ENCODE measurements at regions not wholly inside any gene's neighbourhood (a gene's known extent, or its start where the extent isn't known, plus 50 kb on each side); places are given as distances from the start of the nearest gene placed in this dataset.

GRCh38 chr6:132224943-132225342, 176.3 kb downstream of the MOXD1 start:
- ATAC-seq (no peak), DNase-seq (ENCODE audit: low read depth, low spot score) (no peak)
- no peaks in the 10 kb centered on the region for H3K36me3 ChIP-seq (ENCODE audit: control insufficient read depth in 1 of 2, insufficient read depth in 2 of 2, low read length in 2 of 2)
- no peak overlapping the region for H3K27ac ChIP-seq (ENCODE audit: low read depth, low read length)
- ChIA-PET CTCF (no interaction called here), POLR2A (no interaction called here), RAD21 (ENCODE audit: low non-redundant PET in 1 of 2, low total read pairs in 2 of 2, uncharacterized antibody in 2 of 2, unreplicated experiment in 2 of 2) (no interaction called here)
- no peaks in the 10 kb centered on the region for H3K9me3 ChIP-seq (ENCODE audit: control insufficient read depth in 1 of 2, insufficient read depth in 1 of 2, low read depth in 1 of 2, low read length in 2 of 2)
- H3K4me1 ChIP-seq (ENCODE audit: control insufficient read depth in 1 of 2, insufficient read depth in 2 of 2, low read length in 2 of 2): no peaks in the 10 kb centered on the region
- intact Hi-C loops (cut with micrococcal nuclease): no loop called here
- no peak for TF ChIP-seq EGR1 (IDR thresholded peaks at IDR 0.05; ENCODE audit: low read depth)
- no peak for TF ChIP-seq JUND (IDR thresholded peaks at IDR 0.05)
- TF ChIP-seq YY1 (IDR thresholded peaks at IDR 0.05; ENCODE audit: extremely low read depth, insufficient replicate concordance, low read depth, low read length): no peak
- TF ChIP-seq CBX3 (IDR thresholded peaks at IDR 0.05; ENCODE audit: low read depth): no peak
- TF ChIP-seq ELF1 (IDR thresholded peaks at IDR 0.05; ENCODE audit: borderline replicate concordance, low read depth): no peak
- no peak for TF ChIP-seq ZNF274 (IDR thresholded peaks at IDR 0.05; ENCODE audit: low read depth, low read length)
- no peak for TF ChIP-seq ATF3 (IDR thresholded peaks at IDR 0.05)
- TF ChIP-seq CEBPB (IDR thresholded peaks at IDR 0.05; ENCODE audit: low read depth): no peak
- no peak overlapping the region for H2AFZ ChIP-seq (ENCODE audit: low read depth, low read length, poor library complexity, severe bottlenecking)
- H3K27me3 ChIP-seq (ENCODE audit: insufficient read depth, low read length): no peaks in the 10 kb centered on the region
- no peaks in the 10 kb centered on the region for H3K79me2 ChIP-seq (ENCODE audit: insufficient read depth, low read length)
- H4K20me1 ChIP-seq (ENCODE audit: insufficient read depth): no peaks in the 10 kb centered on the region
- H3K9ac ChIP-seq (ENCODE audit: low read length): no peak overlapping the region
- no TSS peak for BruUV-seq (replicated peaks)
- no peaks in the 10 kb centered on the region for H3K9me2 ChIP-seq (ENCODE audit: insufficient read depth)
- H3K4me3 ChIP-seq (replicated peaks in 1 of 2; ENCODE audit: low read depth in 1 of 2, low read length in 2 of 2): no peak overlapping the region
- no peak overlapping the region for H3K4me2 ChIP-seq (ENCODE audit: low read length)

GRCh38 chr6:132220800-132221199, 180.5 kb downstream of the MOXD1 start:
- CTCF ChIA-PET: interaction anchor here (1.6 kb wide), 1 partner anchor 77 kb away, joined by 3 read pairs; no protein-coding TSS in a partner anchor
- POLR2A ChIA-PET: no interaction called here
- intact Hi-C loops (cut with micrococcal nuclease): no loop called here
- H3K9ac ChIP-seq (ENCODE audit: low read length): no peak overlapping the region
- TF ChIP-seq ZFX (IDR thresholded peaks at IDR 0.05) (no peak), YY1 (IDR thresholded peaks at IDR 0.05; ENCODE audit: extremely low read depth, insufficient replicate concordance, low read depth, low read length) (no peak), EZH2phosphoT487 (IDR thresholded peaks at IDR 0.05; ENCODE audit: borderline replicate concordance) (no peak), POLR2AphosphoS5 (IDR thresholded peaks at IDR 0.05; ENCODE audit: low read depth, low read length) (no peak), REST (IDR thresholded peaks at IDR 0.05; ENCODE audit: low read depth) (no peak), ATF3 (IDR thresholded peaks at IDR 0.05) (no peak), RAD21 (IDR thresholded peaks at IDR 0.05; ENCODE audit: low read depth) (no peak), SIN3A (IDR thresholded peaks at IDR 0.05; ENCODE audit: low read depth) (no peak), FOSL1 (IDR thresholded peaks at IDR 0.05; ENCODE audit: low read depth) (no peak)
- no TSS peak for BruUV-seq (replicated peaks)
- H3K36me3 ChIP-seq (ENCODE audit: control insufficient read depth in 1 of 2, insufficient read depth in 2 of 2, low read length in 2 of 2): no peaks in the 10 kb centered on the region
- no peaks in the 10 kb centered on the region for H3K79me2 ChIP-seq (ENCODE audit: insufficient read depth, low read length)
- RAD21 ChIA-PET (ENCODE audit: low non-redundant PET in 1 of 2, low total read pairs in 2 of 2, uncharacterized antibody in 2 of 2, unreplicated experiment in 2 of 2): no interaction called here
- no peaks in the 10 kb centered on the region for H3K4me1 ChIP-seq (ENCODE audit: control insufficient read depth in 1 of 2, insufficient read depth in 2 of 2, low read length in 2 of 2)
- H3K27ac ChIP-seq (ENCODE audit: low read depth, low read length): no peak overlapping the region
- H3K9me2 ChIP-seq (ENCODE audit: insufficient read depth): no peaks in the 10 kb centered on the region
- H3K27me3 ChIP-seq (ENCODE audit: insufficient read depth, low read length): no peaks in the 10 kb centered on the region
- H2AFZ ChIP-seq (ENCODE audit: low read depth, low read length, poor library complexity, severe bottlenecking): no peak overlapping the region
- DNase-seq (ENCODE audit: low read depth, low spot score) (no peak), ATAC-seq (no peak)
- no peaks in the 10 kb centered on the region for H4K20me1 ChIP-seq (ENCODE audit: insufficient read depth)
- no peak overlapping the region for H3K4me2 ChIP-seq (ENCODE audit: low read length)
- H3K9me3 ChIP-seq (ENCODE audit: control insufficient read depth in 1 of 2, insufficient read depth in 1 of 2, low read depth in 1 of 2, low read length in 2 of 2): no peaks in the 10 kb centered on the region
- no peak overlapping the region for H3K4me3 ChIP-seq (replicated peaks in 1 of 2; ENCODE audit: low read depth in 1 of 2, low read length in 2 of 2)

All from HCT116 (cell line).